Stimulated activated CD8-positive, alpha-beta memory T cell treated with anti-CD3 and anti-CD28 coated beads, Interleukin-2, amount 100 ng/mL, for 1 hour (primary cell): ENCODE measurements at regions not wholly inside any gene's neighbourhood (a gene's known extent, or its start where the extent isn't known, plus 50 kb on each side); places are given as distances from the start of the nearest gene placed in this dataset.

ENCODE experiments used
- DNase-seq, 2 donors: peaks; one replicate each; pipeline ENCODE4 v3.0.0-alpha.2; 2020; ENCODE audit warnings: low read depth in 2 of 2

- no peak for DNase-seq
These were observed 590.3 kb downstream of the BUD13 start for GRCh38 chr11:116182356-116182966.

GRCh38 chr11:116180806-116181600 is 591.8 kb downstream of the BUD13 start:
- no peak for DNase-seq

- no peak for DNase-seq
These were observed 593.4 kb downstream of the BUD13 start for GRCh38 chr11:116179401-116179800.

GRCh38 chr11:116177521-116178210 is 595.1 kb downstream of the BUD13 start:
- no peak for DNase-seq

- no peak for DNase-seq
These were observed 596.2 kb downstream of the BUD13 start for GRCh38 chr11:116176484-116177005.

GRCh38 chr11:116175707-116176106 is 597.1 kb downstream of the BUD13 start:
- DNase-seq = no peak

GRCh38 chr11:116173941-116174911 is 598.6 kb downstream of the BUD13 start:
- no peak for DNase-seq

GRCh38 chr11:116173506-116173905 is 599.3 kb downstream of the BUD13 start:
- DNase-seq = no peak

GRCh38 chr11:116172851-116173250 is 599.9 kb downstream of the BUD13 start:
- DNase-seq = no peak

- DNase-seq = no peak
These were observed 600.6 kb downstream of the BUD13 start for GRCh38 chr11:116172156-116172555.

GRCh38 chr11:116171271-116172140 is 601.3 kb downstream of the BUD13 start:
- DNase-seq = no peak

GRCh38 chr11:116170526-116171120 is 602.2 kb downstream of the BUD13 start:
- DNase-seq = no peak

GRCh38 chr11:116169776-116170175 is 603.0 kb downstream of the BUD13 start:
- DNase-seq = no peak

GRCh38 chr11:116168459-116168787 is 604.4 kb downstream of the BUD13 start:
- DNase-seq = no peak

- DNase-seq = no peak
These were observed 604.9 kb downstream of the BUD13 start for GRCh38 chr11:116167706-116168458.

- DNase-seq = no peak
These were observed 606.0 kb downstream of the BUD13 start for GRCh38 chr11:116166573-116167465.

- no peak for DNase-seq
These were observed 607.9 kb downstream of the BUD13 start for GRCh38 chr11:116164843-116165242.

- DNase-seq = no peak
These were observed 609.9 kb downstream of the BUD13 start for GRCh38 chr11:116162886-116163230.
